Mesenchymal stem cell (in vitro differentiated cells and primary cell): ENCODE measurements at regions not wholly inside any gene's neighbourhood (a gene's known extent, or its start where the extent isn't known, plus 50 kb on each side); places are given as distances from the start of the nearest gene placed in this dataset.

ENCODE experiments used
- DNase-seq: peaks from one replicate; pipeline ENCODE4 v3.0.0-alpha.2; 2013
- H2AFZ ChIP-seq: one replicate; pipeline ENCODE4 v1.6.1; 2013; ENCODE audit warnings: low read depth, mild to moderate bottlenecking, control low read depth, inconsistent platforms, low read length, moderate library complexity
- H2AK5ac ChIP-seq: 2 replicates; pipeline ENCODE4 v1.6.1; 2013; ENCODE audit warnings: low read length, moderate library complexity, mild to moderate bottlenecking, inconsistent platforms; ENCODE audit not compliant: severe bottlenecking
- H2BK120ac ChIP-seq: one replicate; pipeline ENCODE4 v1.6.1; 2013; ENCODE audit warnings: low read depth, mild to moderate bottlenecking, inconsistent platforms, low read length, moderate library complexity
- H2BK12ac ChIP-seq, 2 experiments: one replicate each; pipeline ENCODE4 v1.6.1; 2013; ENCODE audit warnings: inconsistent platforms in 2 of 2, low read length in 2 of 2, mild to moderate bottlenecking in 2 of 2, moderate library complexity in 2 of 2, control low read depth in 1 of 2
- H2BK15ac ChIP-seq: one replicate; pipeline ENCODE4 v1.6.1; 2013; ENCODE audit warnings: mild to moderate bottlenecking, low read depth, inconsistent platforms; ENCODE audit not compliant: poor library complexity, severe bottlenecking
- H2BK5ac ChIP-seq: 2 replicates; pipeline ENCODE4 v1.6.1; 2013; ENCODE audit warnings: low read depth, mild to moderate bottlenecking, low read length, control low read depth, inconsistent platforms; ENCODE audit not compliant: poor library complexity, severe bottlenecking
- H3K14ac ChIP-seq, 2 experiments: one replicate each; pipeline ENCODE4 v1.6.1; 2013; ENCODE audit warnings: inconsistent platforms in 2 of 2, low read length in 2 of 2, control low read depth in 1 of 2, mild to moderate bottlenecking in 1 of 2, moderate library complexity in 1 of 2
- H3K18ac ChIP-seq, 2 experiments: one replicate each; pipeline ENCODE4 v1.6.1; 2013; ENCODE audit warnings: inconsistent platforms in 2 of 2, low read length in 2 of 2, control low read depth in 1 of 2, low read depth in 1 of 2, mild to moderate bottlenecking in 1 of 2
- H3K23ac ChIP-seq, 2 experiments: one replicate each; pipeline ENCODE4 v1.6.1; 2013; ENCODE audit warnings: inconsistent platforms in 2 of 2, low read length in 2 of 2, mild to moderate bottlenecking in 2 of 2, moderate library complexity in 2 of 2, control low read depth in 1 of 2
- H3K27ac ChIP-seq: 2 replicates; pipeline ENCODE4 v1.5.1; 2013; ENCODE audit warnings: mild to moderate bottlenecking, moderate library complexity, low read length, control low read depth, inconsistent platforms; ENCODE audit not compliant: poor library complexity, severe bottlenecking
- H3K27me3 ChIP-seq, 2 experiments: 2 replicates each; pipeline versions ENCODE4 v1.6.1 to v1.7.0; 2013; ENCODE audit warnings: low read length in 2 of 2, mild to moderate bottlenecking in 2 of 2, moderate library complexity in 2 of 2, control low read depth in 1 of 2, inconsistent platforms in 1 of 2; ENCODE audit not compliant: control insufficient read depth in 1 of 2, insufficient read depth in 1 of 2
- H3K36me3 ChIP-seq, 2 experiments: 2 replicates each; pipeline versions ENCODE4 v1.6.1 to v1.7.0; 2013; ENCODE audit warnings: low read length in 2 of 2, control low read depth in 1 of 2, inconsistent platforms in 1 of 2, low read depth in 1 of 2, mild to moderate bottlenecking in 1 of 2; ENCODE audit not compliant: insufficient read depth in 2 of 2, control insufficient read depth in 1 of 2
- H3K4ac ChIP-seq, 2 experiments: one replicate each; pipeline ENCODE4 v1.6.1; 2013; ENCODE audit warnings: inconsistent platforms in 2 of 2, low read length in 2 of 2, mild to moderate bottlenecking in 2 of 2, moderate library complexity in 2 of 2, control low read depth in 1 of 2, low read depth in 1 of 2
- H3K4me1 ChIP-seq: 2 replicates; pipeline ENCODE4 v1.6.1; 2013; ENCODE audit warnings: low read depth, low read length, control low read depth; ENCODE audit not compliant: control insufficient read depth, insufficient read depth
- H3K4me2 ChIP-seq: 2 replicates; pipeline ENCODE4 v1.6.1; 2013; ENCODE audit warnings: low read length, mild to moderate bottlenecking, inconsistent platforms; ENCODE audit not compliant: poor library complexity, severe bottlenecking
- H3K4me3 ChIP-seq, 2 experiments: 2 replicates each; pipeline versions ENCODE4 v1.5.1 to v1.7.0; 2013; ENCODE audit warnings: low read length in 2 of 2, mild to moderate bottlenecking in 2 of 2, control low read depth in 1 of 2, low read depth in 1 of 2; ENCODE audit not compliant: insufficient read depth in 1 of 2
- H3K79me1 ChIP-seq: replicated peaks from 2 replicates; pipeline ENCODE4 v1.6.1; 2013; ENCODE audit warnings: mild to moderate bottlenecking, control low read depth, low read length, inconsistent platforms; ENCODE audit not compliant: poor library complexity, severe bottlenecking
- H3K9ac ChIP-seq: 2 replicates; pipeline ENCODE4 v1.7.0; 2013; ENCODE audit warnings: mild to moderate bottlenecking, low read length, moderate library complexity
- H3K9me3 ChIP-seq: 2 replicates; pipeline ENCODE4 v1.7.0; 2013; ENCODE audit warnings: mild to moderate bottlenecking, low read length; ENCODE audit not compliant: control insufficient read depth
- H4K8ac ChIP-seq: one replicate; pipeline ENCODE4 v1.6.1; 2013; ENCODE audit warnings: inconsistent platforms, mild to moderate bottlenecking, low read length, moderate library complexity
- H4K91ac ChIP-seq: one replicate; pipeline ENCODE4 v1.6.1; 2013; ENCODE audit warnings: mild to moderate bottlenecking, low read length, inconsistent platforms
- WGBS: methylation state at CpG from one replicate; pipeline ENCODE4 v1.1.7; 2013; ENCODE audit warnings: mixed read lengths; 5-methylcytosine and 5-hydroxymethylcytosine counted together

DNA sequence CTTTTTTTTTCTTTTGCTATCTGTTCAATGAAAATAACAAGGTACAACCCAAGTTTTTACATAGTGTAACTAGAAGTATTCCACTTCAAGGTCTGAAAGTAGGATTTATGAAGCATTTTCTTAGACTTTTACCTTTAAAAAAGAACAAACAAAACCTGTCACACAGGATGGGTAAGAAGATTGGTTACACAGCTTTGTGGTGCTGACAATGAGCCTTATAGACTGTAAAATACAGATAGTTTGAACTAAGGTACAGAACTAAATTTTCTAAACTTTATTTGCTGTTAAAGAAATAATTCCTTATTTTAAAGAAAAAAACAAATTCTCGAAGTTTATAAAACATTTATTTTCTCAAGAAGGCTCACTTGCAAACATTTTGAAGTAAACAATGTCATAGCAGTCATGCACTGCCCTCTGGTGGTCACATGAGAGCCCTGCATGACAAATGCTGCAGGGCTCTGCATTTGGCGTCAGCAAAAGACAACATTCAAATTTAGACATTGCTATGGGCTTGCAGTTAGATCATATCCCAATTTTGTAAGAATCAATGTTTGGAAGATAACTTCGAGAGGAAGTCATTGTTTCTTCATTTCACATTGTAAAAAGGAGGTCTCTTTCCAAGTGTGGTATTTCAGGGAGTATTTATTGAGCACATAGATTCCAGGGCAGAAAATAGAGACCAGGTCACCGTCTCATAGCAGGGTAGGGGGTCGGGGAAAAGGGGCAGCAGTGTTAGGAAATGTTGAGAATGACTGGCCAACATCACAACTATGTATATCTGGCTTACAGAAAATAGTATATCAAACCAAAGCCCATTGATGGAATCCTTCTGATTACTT, 115.3 kb upstream of the FMN2 start:
- Histone ChIP-seq H3K36me3 (no peaks in the 10 kb centered on the region), H4K91ac (no peak overlapping the region), H3K4ac (no peak overlapping the region), H3K4me1 (no peaks in the 10 kb centered on the region), H3K9ac (no peak overlapping the region), H2BK12ac (no peak overlapping the region), H2AFZ (no peak overlapping the region), H3K23ac (no peak overlapping the region), H2BK15ac (no peak overlapping the region), H3K79me1 (no peaks in the 10 kb centered on the region), H3K27me3 (peaks cover 0 to 26% of the 10 kb centered on the region in 2 experiments), H4K8ac (no peak overlapping the region), H2AK5ac (no peak overlapping the region), H3K4me2 (no peak overlapping the region), H3K14ac (no peak overlapping the region), H2BK5ac (no peak overlapping the region), H3K9me3 (peaks cover 8% of the 10 kb centered on the region), H3K4me3 (no peak overlapping the region), H3K27ac (no peak overlapping the region), H2BK120ac (no peak overlapping the region), H3K18ac (no peak overlapping the region)
- peak; percentile 54 for DNase-seq
- WGBS = 39% methylated on average over 4 of the region's 5 CpGs

DNA sequence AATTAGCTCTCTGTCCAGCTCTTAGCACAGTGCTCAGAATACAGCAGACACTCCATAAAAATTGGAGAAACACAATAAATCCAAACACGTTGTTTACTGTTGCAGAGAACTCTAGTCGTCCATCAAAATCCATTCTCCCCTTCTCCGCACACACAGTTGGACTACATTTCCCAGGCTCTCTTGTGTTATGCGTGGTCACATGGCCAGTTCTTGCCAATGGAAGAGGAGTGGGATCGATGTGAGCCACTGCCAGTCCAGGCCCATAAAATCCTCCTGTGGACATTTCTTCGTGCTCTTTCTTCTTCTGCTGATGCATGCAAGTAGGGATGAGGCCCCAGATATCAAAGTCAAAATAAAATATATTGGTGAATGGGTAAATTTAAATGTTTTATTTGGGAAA, 114.3 kb upstream of the FMN2 start:
- Histone ChIP-seq H3K27me3 (peaks cover 0 to 26% of the 10 kb centered on the region in 2 experiments), H3K27ac (no peak overlapping the region), H3K4me1 (no peaks in the 10 kb centered on the region), H3K4ac (no peak overlapping the region), H4K91ac (no peak overlapping the region), H2BK5ac (no peak overlapping the region), H2AK5ac (no peak overlapping the region), H3K36me3 (no peaks in the 10 kb centered on the region), H3K23ac (no peak overlapping the region), H3K79me1 (no peaks in the 10 kb centered on the region), H3K14ac (no peak overlapping the region), H2BK12ac (no peak overlapping the region), H4K8ac (no peak overlapping the region), H2AFZ (no peak overlapping the region), H3K4me3 (no peak overlapping the region), H2BK120ac (no peak overlapping the region), H3K18ac (no peak overlapping the region), H3K4me2 (no peak overlapping the region), H3K9me3 (peaks cover 9% of the 10 kb centered on the region), H2BK15ac (no peak overlapping the region), H3K9ac (no peak overlapping the region)
- WGBS = 75% methylated on average over 6 of the region's 6 CpGs
- no peak for DNase-seq

DNA sequence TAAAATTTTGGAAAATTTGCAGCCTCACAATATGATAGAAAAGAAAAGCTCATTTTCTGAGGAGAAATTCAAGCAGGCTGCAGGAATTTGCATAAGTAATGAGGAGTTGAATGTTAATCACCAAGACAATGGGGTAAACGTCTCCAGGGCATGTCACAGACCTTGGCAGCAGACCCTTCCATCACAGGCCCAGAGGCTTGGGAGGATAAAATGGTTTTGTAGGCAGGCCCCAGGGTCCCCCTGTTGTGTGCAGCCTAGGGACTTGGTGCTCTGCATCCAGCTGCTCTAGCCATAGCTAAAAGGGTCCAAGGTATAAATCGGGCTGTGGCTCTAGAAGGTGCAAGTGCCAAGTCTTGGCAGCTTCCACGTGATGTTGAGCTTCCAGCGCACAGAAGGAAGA, 112.2 kb upstream of the FMN2 start:
- H3K4me3 ChIP-seq = no peak overlapping the region
- no peak overlapping the region for H2BK15ac ChIP-seq
- no peak overlapping the region for H4K91ac ChIP-seq
- H3K4me2 ChIP-seq = no peak overlapping the region
- H2BK120ac ChIP-seq = no peak overlapping the region
- no peak overlapping the region for H3K9ac ChIP-seq
- no peak for DNase-seq
- H2AFZ ChIP-seq = no peak overlapping the region
- no peak overlapping the region for H4K8ac ChIP-seq
- H3K27me3 ChIP-seq = peaks cover 0 to 23% of the 10 kb centered on the region in 2 experiments
- H3K27ac ChIP-seq = no peak overlapping the region
- no peak overlapping the region for H2AK5ac ChIP-seq
- no peak overlapping the region for H3K18ac ChIP-seq
- no peak overlapping the region for H3K14ac ChIP-seq
- 66% methylated on average over 4 of the region's 4 CpGs for WGBS
- no peak overlapping the region for H3K4ac ChIP-seq
- peaks cover 14% of the 10 kb centered on the region for H3K9me3 ChIP-seq
- H3K23ac ChIP-seq = no peak overlapping the region
- H3K36me3 ChIP-seq = no peaks in the 10 kb centered on the region
- H2BK12ac ChIP-seq = no peak overlapping the region
- no peaks in the 10 kb centered on the region for H3K79me1 ChIP-seq
- H2BK5ac ChIP-seq = no peak overlapping the region
- H3K4me1 ChIP-seq = no peaks in the 10 kb centered on the region

DNA sequence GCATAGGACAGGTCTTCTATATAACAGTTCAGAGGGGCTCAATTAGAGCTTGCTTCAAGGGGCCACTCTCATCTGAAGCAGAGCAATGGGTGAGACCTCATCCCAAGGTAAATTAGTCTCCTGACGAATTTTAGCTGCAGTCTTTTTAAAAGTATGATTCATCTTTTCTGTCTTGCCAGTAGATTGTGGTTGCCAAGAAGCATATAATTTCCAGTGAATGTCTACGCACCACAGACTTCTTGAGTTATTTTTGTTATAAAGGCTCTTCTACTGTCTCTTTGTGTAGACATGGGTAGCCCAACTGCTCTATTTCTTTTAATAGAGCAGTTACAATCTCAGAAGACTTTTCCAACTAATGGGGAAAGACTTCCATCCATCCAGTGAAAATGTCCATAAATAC, 108.9 kb upstream of the FMN2 start:
- no peaks in the 10 kb centered on the region for H3K79me1 ChIP-seq

More for the DNA sequence above, 108.9 kb upstream of the FMN2 start:
- H3K14ac ChIP-seq = no peak overlapping the region
- H3K9ac ChIP-seq = no peak overlapping the region
- no peak overlapping the region for H2AFZ ChIP-seq
- no peak overlapping the region for H3K4ac ChIP-seq
- no peak overlapping the region for H2BK120ac ChIP-seq
- H2BK12ac ChIP-seq = no peak overlapping the region
- peaks cover 0 to 34% of the 10 kb centered on the region in 2 experiments for H3K27me3 ChIP-seq
- H3K4me2 ChIP-seq = no peak overlapping the region
- H3K9me3 ChIP-seq = peaks cover 18% of the 10 kb centered on the region
- no peak overlapping the region for H3K4me3 ChIP-seq
- no peak overlapping the region for H3K27ac ChIP-seq
- no peak overlapping the region for H4K91ac ChIP-seq
- H3K36me3 ChIP-seq = no peaks in the 10 kb centered on the region
- WGBS = 78% methylated on average over 2 of the region's 2 CpGs
- H4K8ac ChIP-seq = no peak overlapping the region
- no peaks in the 10 kb centered on the region for H3K4me1 ChIP-seq
- H2AK5ac ChIP-seq = no peak overlapping the region
- H2BK5ac ChIP-seq = no peak overlapping the region
- no peak overlapping the region for H3K23ac ChIP-seq
- H3K18ac ChIP-seq = no peak overlapping the region
- no peak overlapping the region for H2BK15ac ChIP-seq
- no peak for DNase-seq
